CD4-positive, alpha-beta memory T cell (primary cell): ENCODE measurements at regions not wholly inside any gene's neighbourhood (a gene's known extent, or its start where the extent isn't known, plus 50 kb on each side); places are given as distances from the start of the nearest gene placed in this dataset.
"Not testable (repeated sequence)": the region's sequence is repeated elsewhere in the genome, so short reads cannot be mapped to it uniquely, and the experiment has no call there.

Experiments used
- CTCF ChIA-PET: fragments of 350-600 bp; sonication (Branson Sonifier 250); formaldehyde crosslinking; loops from one replicate; lab custom pipeline; 2021; ENCODE audit warnings: inconsistent platforms; ENCODE audit not compliant: partially characterized antibody; lab: Charles Lee
- POLR2A ChIA-PET: fragments of 350-600 bp; sonication (Branson Sonifier 250); formaldehyde crosslinking; loops from one replicate; lab custom pipeline; 2021; ENCODE audit not compliant: partially characterized antibody; lab: Charles Lee
- DNase-seq, 5 donors: peaks; one replicate each; pipeline versions ENCODE4 v3.0.0 to v3.0.0-alpha.2; 2020 to 2022; ENCODE audit warnings: mixed read lengths in 1 of 5
- H3K27ac ChIP-seq: one replicate; pipeline ENCODE4 v1.7.0; 2013; ENCODE audit warnings: low read depth, low read length
- H3K27me3 ChIP-seq: 2 replicates; pipeline ENCODE4 v1.7.0; 2013; ENCODE audit warnings: mild to moderate bottlenecking, low read length, moderate library complexity; ENCODE audit not compliant: insufficient read depth
- H3K36me3 ChIP-seq: 2 replicates; pipeline ENCODE4 v1.7.0; 2013; ENCODE audit warnings: mild to moderate bottlenecking, low read length, moderate library complexity; ENCODE audit not compliant: insufficient read depth
- H3K4me1 ChIP-seq: 2 replicates; pipeline ENCODE4 v1.7.0; 2013; ENCODE audit warnings: mild to moderate bottlenecking, low read length, moderate library complexity; ENCODE audit not compliant: insufficient read depth
- H3K4me3 ChIP-seq, 2 donors: one replicate each; pipeline ENCODE4 v1.7.0; 2013; ENCODE audit warnings: low read length in 2 of 2, mild to moderate bottlenecking in 1 of 2
- H3K9me3 ChIP-seq, 2 donors: one replicate each; pipeline ENCODE4 v1.7.0; 2013; ENCODE audit warnings: low read length in 2 of 2, control low read depth in 1 of 2; ENCODE audit not compliant: control insufficient read depth in 1 of 2
- H3K27ac Mint-ChIP-seq, 7 donors: one replicate each; pipeline ENCODE4 v1.8.0; 2020 to 2021; ENCODE audit warnings: mixed read lengths in 7 of 7, mild to moderate bottlenecking in 6 of 7, inconsistent platforms in 3 of 7, moderate library complexity in 3 of 7
- H3K27me3 Mint-ChIP-seq, 2 donors: one replicate each; pipeline ENCODE4 v1.8.0; 2020 to 2021; ENCODE audit warnings: mixed read lengths in 2 of 2
- H3K36me3 Mint-ChIP-seq, 2 donors: one replicate each; pipeline ENCODE4 v1.8.0; 2020 to 2021; ENCODE audit warnings: mixed read lengths in 2 of 2, inconsistent platforms in 1 of 2, mild to moderate bottlenecking in 1 of 2
- H3K4me1 Mint-ChIP-seq, 4 donors: one replicate each; pipeline ENCODE4 v1.8.0; 2020 to 2021; ENCODE audit warnings: mixed read lengths in 4 of 4, mild to moderate bottlenecking in 1 of 4
- H3K4me3 Mint-ChIP-seq, 8 donors: one replicate each; pipeline ENCODE4 v1.8.0; 2020 to 2021; ENCODE audit warnings: mixed read lengths in 8 of 8, mild to moderate bottlenecking in 7 of 8, moderate library complexity in 6 of 8, inconsistent platforms in 3 of 8
- H3K9me3 Mint-ChIP-seq, 8 donors: one replicate each; pipeline ENCODE4 v1.8.0; 2020 to 2021; ENCODE audit warnings: mixed read lengths in 8 of 8, mild to moderate bottlenecking in 5 of 8, inconsistent platforms in 3 of 8, moderate library complexity in 1 of 8
- intact Hi-C: fragments of 100-400 bp; cut with micrococcal nuclease; formaldehyde crosslinking; loops from one replicate; pipeline ENCODE4 v1.15.1; 2023

DNA sequence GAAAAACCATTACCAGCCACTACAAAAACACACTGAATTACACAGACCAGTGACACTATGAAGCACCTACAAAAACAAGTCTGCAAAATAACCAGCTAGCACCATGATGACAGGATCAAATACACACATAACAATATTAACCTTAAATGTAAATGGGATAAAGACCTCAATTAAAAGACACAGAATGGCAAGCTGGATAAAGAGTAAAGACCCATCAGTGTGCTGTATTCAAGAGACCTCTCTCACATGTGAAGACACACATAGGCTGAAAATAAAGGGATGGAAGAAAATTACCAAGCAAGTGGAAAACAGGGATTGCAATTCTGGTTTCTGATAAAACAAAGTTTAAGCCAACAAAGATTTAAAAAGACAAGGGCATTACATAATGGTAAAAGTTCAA lies 482.7 kb upstream of the MCTP2 start:
- H3K36me3 ChIP-seq = no peaks in the 10 kb centered on the region
- no peak overlapping the region for H3K4me3 Mint-ChIP-seq
- intact Hi-C loops = no loop called here
- H3K4me1 Mint-ChIP-seq = no peaks in the 10 kb centered on the region
- H3K36me3 Mint-ChIP-seq = no peaks in the 10 kb centered on the region
- H3K9me3 Mint-ChIP-seq = peaks cover 2 to 29% (median 22%) of the 10 kb centered on the region in 8 donors
- no peaks in the 10 kb centered on the region for H3K9me3 ChIP-seq
- peaks cover 3 to 8% of the 10 kb centered on the region in 2 donors for H3K27me3 Mint-ChIP-seq
- POLR2A ChIA-PET = no interaction called here
- no peak overlapping the region for H3K27ac ChIP-seq
- DNase-seq = no peak
- no peaks in the 10 kb centered on the region for H3K4me1 ChIP-seq
- no peak overlapping the region for H3K4me3 ChIP-seq
- no peak overlapping the region for H3K27ac Mint-ChIP-seq
- CTCF ChIA-PET = interaction anchor here (0.6 kb wide), 1 partner anchor 419 kb away, joined by 3 read pairs; no protein-coding TSS in a partner anchor
- no peaks in the 10 kb centered on the region for H3K27me3 ChIP-seq

- H3K27ac Mint-ChIP-seq, H3K4me3 Mint-ChIP-seq, H3K27me3 Mint-ChIP-seq, H3K36me3 Mint-ChIP-seq, H3K4me1 Mint-ChIP-seq, H3K36me3 ChIP-seq, POLR2A ChIA-PET, CTCF ChIA-PET, DNase-seq, H3K9me3 ChIP-seq, H3K4me1 ChIP-seq, intact Hi-C loops, H3K27me3 ChIP-seq, H3K27ac ChIP-seq, H3K4me3 ChIP-seq: not testable (repeated sequence)
- peaks cover 5 to 24% (median 13%) of the 10 kb centered on the region in 8 donors for H3K9me3 Mint-ChIP-seq
These were observed 496.4 kb upstream of the MCTP2 start for GRCh38 chr15:93734976-93735375.

GRCh38 chr15:93730724-93731123 lies 500.6 kb upstream of the MCTP2 start:
- Mint-ChIP-seq H3K4me1 (no peaks in the 10 kb centered on the region), H3K27me3 (peaks cover 0 to 3% of the 10 kb centered on the region in 2 donors), H3K36me3 (no peaks in the 10 kb centered on the region), H3K27ac (no peak overlapping the region), H3K9me3 (peaks cover 5 to 34% (median 17%) of the 10 kb centered on the region in 8 donors), H3K4me3 (no peak overlapping the region)
- Histone ChIP-seq H3K36me3 (no peaks in the 10 kb centered on the region), H3K4me3 (no peak overlapping the region), H3K27ac (no peak overlapping the region), H3K27me3 (no peaks in the 10 kb centered on the region), H3K9me3 (no peaks in the 10 kb centered on the region), H3K4me1 (no peaks in the 10 kb centered on the region)
- ChIA-PET POLR2A (no interaction called here), CTCF (no interaction called here)
- no peak for DNase-seq
- intact Hi-C loops = no loop called here

DNA sequence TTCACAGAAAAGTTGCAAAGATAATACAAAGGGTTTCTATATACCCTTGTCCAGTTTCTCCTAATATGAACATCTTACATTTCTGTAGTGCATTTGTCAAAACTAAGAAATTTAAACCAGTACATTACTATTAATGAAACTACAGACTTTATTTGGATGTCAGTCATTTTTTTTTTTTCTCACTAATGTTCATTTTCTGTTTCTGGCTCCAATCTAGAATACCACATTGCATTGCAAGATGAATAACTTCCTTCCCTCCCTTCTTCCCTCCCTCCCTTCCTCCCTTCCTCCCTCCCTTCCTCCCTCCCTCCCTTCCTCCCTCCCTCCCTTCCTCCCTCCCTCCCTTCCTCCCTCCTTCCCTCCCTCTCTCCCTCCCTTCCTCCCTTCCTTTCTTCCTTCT lies 509.2 kb upstream of the MCTP2 start:
- CTCF ChIA-PET = no interaction called here
- peaks cover 0 to 4% (median 0%) of the 10 kb centered on the region in 8 donors for H3K9me3 Mint-ChIP-seq
- H3K27ac Mint-ChIP-seq = no peak overlapping the region
- no peaks in the 10 kb centered on the region for H3K27me3 ChIP-seq
- H3K36me3 ChIP-seq = no peaks in the 10 kb centered on the region
- H3K27ac ChIP-seq = no peak overlapping the region
- no peak overlapping the region for H3K4me3 Mint-ChIP-seq
- H3K9me3 ChIP-seq = no peaks in the 10 kb centered on the region
- DNase-seq = no peak
- peaks cover 0 to 1% of the 10 kb centered on the region in 2 donors for H3K27me3 Mint-ChIP-seq
- H3K4me1 ChIP-seq = no peaks in the 10 kb centered on the region
- POLR2A ChIA-PET = no interaction called here
- no peak overlapping the region for H3K4me3 ChIP-seq
- intact Hi-C loops = no loop called here
- no peaks in the 10 kb centered on the region for H3K4me1 Mint-ChIP-seq
- H3K36me3 Mint-ChIP-seq = no peaks in the 10 kb centered on the region

DNA sequence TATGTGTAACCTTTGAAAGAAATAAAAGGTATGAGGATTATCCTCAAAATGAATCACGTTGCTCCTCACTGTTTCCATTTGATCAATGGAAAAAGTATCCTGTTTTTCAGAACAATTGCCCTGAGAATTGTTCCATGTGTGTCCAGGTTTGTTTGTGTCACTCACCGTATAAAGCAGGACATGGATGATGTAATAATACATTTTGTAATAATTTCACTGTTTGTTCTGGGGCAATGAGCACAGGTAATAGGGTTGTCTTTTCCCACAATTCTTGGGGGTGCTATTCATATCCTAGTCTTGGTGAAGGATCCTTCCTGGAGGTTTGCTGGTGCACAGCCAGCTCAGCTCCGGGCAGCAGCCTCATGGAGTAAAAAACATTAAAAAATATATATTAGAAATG lies 510.8 kb upstream of the MCTP2 start:
- peaks cover 0 to 1% of the 10 kb centered on the region in 2 donors for H3K27me3 Mint-ChIP-seq
- H3K4me1 ChIP-seq = no peaks in the 10 kb centered on the region
- H3K27ac ChIP-seq = no peak overlapping the region
- H3K27ac Mint-ChIP-seq = no peak overlapping the region
- H3K36me3 ChIP-seq = no peaks in the 10 kb centered on the region
- no peak overlapping the region for H3K4me3 Mint-ChIP-seq
- intact Hi-C loops = no loop called here
- H3K9me3 Mint-ChIP-seq = peaks cover 0 to 4% (median 0%) of the 10 kb centered on the region in 8 donors
- H3K27me3 ChIP-seq = no peaks in the 10 kb centered on the region
- no peaks in the 10 kb centered on the region for H3K4me1 Mint-ChIP-seq
- ChIA-PET CTCF (no interaction called here), POLR2A (no interaction called here)
- H3K4me3 ChIP-seq = no peak overlapping the region
- H3K36me3 Mint-ChIP-seq = no peaks in the 10 kb centered on the region
- no peaks in the 10 kb centered on the region for H3K9me3 ChIP-seq
- no peak for DNase-seq

DNA sequence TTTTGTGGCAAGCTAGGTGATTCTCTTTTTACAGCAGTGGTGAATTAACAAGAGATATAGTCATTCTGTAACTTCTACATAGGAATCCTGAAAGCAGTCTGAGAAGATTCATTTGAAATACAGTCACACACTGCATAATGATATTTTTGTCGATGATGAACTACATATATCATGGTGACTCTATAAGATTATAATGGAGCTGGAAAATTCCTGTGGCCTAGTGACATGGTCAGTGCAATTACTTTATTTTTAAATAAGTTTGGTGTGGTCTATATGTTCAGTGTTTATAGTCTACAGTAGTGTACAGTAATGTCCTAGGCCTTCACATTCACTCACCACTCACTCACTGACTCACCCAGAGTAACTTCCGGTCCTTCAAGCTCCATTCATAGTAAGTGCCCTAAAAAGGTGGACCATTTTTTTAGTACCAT lies 511.4 kb upstream of the MCTP2 start:
- H3K4me1 Mint-ChIP-seq = no peaks in the 10 kb centered on the region
- intact Hi-C loops = no loop called here

DNA sequence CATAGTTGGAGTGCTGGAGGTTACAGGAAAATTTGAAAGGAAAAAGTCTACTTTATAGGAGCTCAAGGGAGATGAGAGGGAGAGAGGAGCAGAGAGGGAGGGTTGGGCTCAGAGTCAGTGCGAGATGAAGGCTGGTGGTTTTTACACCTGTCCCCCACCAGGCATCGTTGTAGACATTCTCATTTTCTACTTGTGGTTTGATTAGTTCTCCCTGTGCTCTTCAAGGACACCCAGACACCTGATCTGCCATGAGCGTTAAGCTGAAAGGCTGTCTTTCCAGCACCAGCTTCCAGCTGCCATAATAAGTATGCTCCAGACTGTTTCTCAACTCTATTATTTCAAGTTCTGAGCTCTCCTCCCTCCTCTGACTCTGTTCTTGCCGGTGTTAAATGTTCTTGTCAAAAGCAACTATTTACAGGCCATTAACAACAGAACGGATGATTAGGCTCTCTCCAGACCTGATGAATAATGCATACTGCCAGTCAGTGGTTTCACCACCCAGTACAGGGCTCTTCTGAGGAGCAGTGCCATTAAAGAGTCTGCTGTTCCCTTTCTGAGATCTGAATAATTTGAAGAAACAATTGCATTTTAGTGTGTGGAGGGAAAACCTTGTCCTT lies 514.6 kb upstream of the MCTP2 start:
- Mint-ChIP-seq H3K9me3 (no peaks in the 10 kb centered on the region), H3K27ac (no peak overlapping the region), H3K4me1 (no peaks in the 10 kb centered on the region), H3K27me3 (peaks cover 5 to 6% of the 10 kb centered on the region in 2 donors), H3K4me3 (no peak overlapping the region), H3K36me3 (no peaks in the 10 kb centered on the region)
- ChIA-PET CTCF (no interaction called here), POLR2A (no interaction called here)
- Histone ChIP-seq H3K36me3 (no peaks in the 10 kb centered on the region), H3K4me3 (no peak overlapping the region), H3K9me3 (no peaks in the 10 kb centered on the region), H3K27me3 (no peaks in the 10 kb centered on the region), H3K4me1 (no peaks in the 10 kb centered on the region), H3K27ac (no peak overlapping the region)
- DNase-seq = no peak
- intact Hi-C loops = no loop called here

More for the DNA sequence above, 511.4 kb upstream of the MCTP2 start:
- no peak overlapping the region for H3K4me3 Mint-ChIP-seq
- no peak for DNase-seq
- POLR2A ChIA-PET = no interaction called here
- no peak overlapping the region for H3K27ac Mint-ChIP-seq
- Histone ChIP-seq H3K4me3 (no peak overlapping the region), H3K27me3 (no peaks in the 10 kb centered on the region), H3K27ac (no peak overlapping the region), H3K36me3 (no peaks in the 10 kb centered on the region), H3K4me1 (no peaks in the 10 kb centered on the region), H3K9me3 (no peaks in the 10 kb centered on the region)
- H3K27me3 Mint-ChIP-seq = peaks cover 4 to 5% of the 10 kb centered on the region in 2 donors
- CTCF ChIA-PET = no interaction called here
- H3K9me3 Mint-ChIP-seq = peaks cover 0 to 4% (median 0%) of the 10 kb centered on the region in 8 donors
- no peaks in the 10 kb centered on the region for H3K36me3 Mint-ChIP-seq
